Neural cell (in vitro differentiated cells): ENCODE measurements at regions not wholly inside any gene's neighbourhood (a gene's known extent, or its start where the extent isn't known, plus 50 kb on each side); places are given as distances from the start of the nearest gene placed in this dataset.

ENCODE experiments used
- H2AFZ ChIP-seq: fragments of 200-600, 300-800 bp; sonication (generic), shearing (Covaris generic); 2 replicates; pipeline ENCODE4 v1.6.0; 2014; ENCODE audit warnings: low read depth, mild to moderate bottlenecking, antibody characterized with exemption, low read length, moderate library complexity
- H3F3A ChIP-seq: fragments of 200-600 bp; shearing (Covaris generic); 2 replicates; pipeline ENCODE4 v1.6.1; 2016; ENCODE audit warnings: mild to moderate bottlenecking, moderate library complexity, mixed read lengths, antibody characterized with exemption, low read length; ENCODE audit not compliant: insufficient read depth, poor library complexity, severe bottlenecking
- H3K27ac ChIP-seq: fragments of 200-600, 300-800 bp; sonication (generic), shearing (Covaris generic); 2 replicates; pipeline ENCODE4 v1.5.1; 2014; ENCODE audit warnings: mild to moderate bottlenecking, low read length, moderate library complexity
- H3K27me3 ChIP-seq: fragments of 300-800, 200-600 bp; sonication (generic), shearing (Covaris generic); 2 replicates; pipeline ENCODE4 v1.6.0; 2014; ENCODE audit warnings: mild to moderate bottlenecking, low read depth, low read length, moderate library complexity; ENCODE audit not compliant: insufficient read depth
- H3K36me3 ChIP-seq: fragments of 300-800, 200-600 bp; sonication (generic), shearing (Covaris generic); 2 replicates; pipeline ENCODE4 v1.5.1; 2014; ENCODE audit warnings: mild to moderate bottlenecking, antibody characterized with exemption, low read length, moderate library complexity; ENCODE audit not compliant: insufficient read depth
- H3K4me2 ChIP-seq: fragments of 300-800, 200-600 bp; sonication (generic), shearing (Covaris generic); 2 replicates; pipeline ENCODE4 v1.6.0; 2014; ENCODE audit warnings: mild to moderate bottlenecking, low read length
- H3K4me3 ChIP-seq: fragments of 300-800, 200-600 bp; sonication (generic), shearing (Covaris generic); 2 replicates; pipeline ENCODE4 v1.5.1; 2014; ENCODE audit warnings: mild to moderate bottlenecking, low read length, moderate library complexity
- H3K79me2 ChIP-seq: fragments of 200-600 bp; shearing (Covaris generic); replicated peaks from 2 replicates; pipeline ENCODE4 v1.6.0; 2014; ENCODE audit warnings: mild to moderate bottlenecking, low read length, moderate library complexity; ENCODE audit not compliant: insufficient read depth
- H3K9ac ChIP-seq: fragments of 300-800, 200-600 bp; sonication (generic), shearing (Covaris generic); 2 replicates; pipeline ENCODE4 v1.6.1; 2016; ENCODE audit warnings: mild to moderate bottlenecking, low read length, mixed read lengths
- H3K9me2 ChIP-seq: fragments of 200-600 bp; shearing (Covaris generic); 2 replicates; pipeline ENCODE4 v1.6.1; 2016; ENCODE audit warnings: mild to moderate bottlenecking, low read length, mixed read lengths; ENCODE audit not compliant: insufficient read depth
- H3K9me3 ChIP-seq: fragments of 200-600, 300-800 bp; sonication (generic), shearing (Covaris generic); 2 replicates; pipeline ENCODE4 v1.6.1; 2016; ENCODE audit warnings: mild to moderate bottlenecking, mixed run types, low read length, moderate library complexity, mixed read lengths
- H4K20me1 ChIP-seq: fragments of 200-600 bp; shearing (Covaris generic); 2 replicates; pipeline ENCODE4 v1.6.1; 2016; ENCODE audit warnings: mild to moderate bottlenecking, mixed run types; ENCODE audit not compliant: insufficient read depth
- CTCF ChIP-seq: fragments of 450-650 bp; IDR thresholded peaks from 2 replicates; pipeline ENCODE4 v1.5.1; 2014; ENCODE audit warnings: antibody characterized with exemption, mild to moderate bottlenecking, moderate library complexity; ENCODE audit not compliant: poor library complexity, severe bottlenecking
- EP300 ChIP-seq: fragments of 450-650 bp; conservative IDR thresholded peaks from 2 replicates; pipeline ENCODE4 v1.6.1; 2014; ENCODE audit warnings: antibody characterized with exemption, mild to moderate bottlenecking, moderate library complexity; ENCODE audit not compliant: poor library complexity, severe bottlenecking
- EZH2 ChIP-seq: fragments of 200-600, 300-800 bp; shearing (Covaris generic), sonication (generic); IDR thresholded peaks from 2 replicates; pipeline ENCODE4 v1.6.1; 2014; ENCODE audit warnings: antibody characterized with exemption, low read length, borderline replicate concordance, mild to moderate bottlenecking; ENCODE audit not compliant: insufficient read depth, poor library complexity, severe bottlenecking
- MXI1 ChIP-seq: fragments of 450-650 bp; conservative IDR thresholded peaks from 2 replicates; pipeline ENCODE4 v1.6.1; 2014; ENCODE audit warnings: antibody characterized with exemption, mild to moderate bottlenecking; ENCODE audit not compliant: poor library complexity, severe bottlenecking
- POLR2AphosphoS5 ChIP-seq: IDR thresholded peaks from 2 replicates; pipeline ENCODE4 v1.6.1; 2012
- RAD21 ChIP-seq: fragments of 450-650 bp; conservative IDR thresholded peaks from 2 replicates; pipeline ENCODE4 v1.6.1; 2014; ENCODE audit warnings: antibody characterized with exemption, mild to moderate bottlenecking, moderate library complexity
- REST ChIP-seq: IDR thresholded peaks from 2 replicates; pipeline ENCODE4 v1.6.1; 2012; ENCODE audit warnings: borderline replicate concordance
- SMC3 ChIP-seq: fragments of 450-650 bp; conservative IDR thresholded peaks from 2 replicates; pipeline ENCODE4 v1.6.1; 2014; ENCODE audit warnings: antibody characterized with exemption, mild to moderate bottlenecking, moderate library complexity; ENCODE audit not compliant: poor library complexity
- TAF1 ChIP-seq: IDR thresholded peaks from 2 replicates; pipeline ENCODE4 v1.6.1; 2012; ENCODE audit warnings: low read depth

GRCh38 chr2:12824351-12824777, 107.6 kb downstream of the TRIB2 start:
- H3K79me2 ChIP-seq: no peaks in the 10 kb centered on the region
- TF ChIP-seq EZH2 (no peak), SMC3 (no peak), TAF1 (no peak), EP300 (no peak), MXI1 (no peak), RAD21 (no peak), POLR2AphosphoS5 (no peak), REST (no peak), CTCF (no peak)
- H3K4me2 ChIP-seq: no peak overlapping the region
- H4K20me1 ChIP-seq: no peaks in the 10 kb centered on the region
- no peak overlapping the region for H2AFZ ChIP-seq
- H3K4me3 ChIP-seq: no peak overlapping the region
- H3K27me3 ChIP-seq: no peaks in the 10 kb centered on the region
- no peak overlapping the region for H3K27ac ChIP-seq
- H3K9me2 ChIP-seq: no peaks in the 10 kb centered on the region
- no peaks in the 10 kb centered on the region for H3K9me3 ChIP-seq
- H3F3A ChIP-seq: no peaks in the 10 kb centered on the region
- H3K36me3 ChIP-seq: no peaks in the 10 kb centered on the region
- no peak overlapping the region for H3K9ac ChIP-seq

GRCh38 chr2:12824778-12825379, 108.1 kb downstream of the TRIB2 start:
- no peaks in the 10 kb centered on the region for H4K20me1 ChIP-seq
- no peak overlapping the region for H3K4me2 ChIP-seq
- no peaks in the 10 kb centered on the region for H3F3A ChIP-seq
- TF ChIP-seq REST (no peak), RAD21 (no peak), EZH2 (no peak), MXI1 (no peak), CTCF (no peak), TAF1 (no peak), SMC3 (no peak), EP300 (no peak), POLR2AphosphoS5 (no peak)
- H3K36me3 ChIP-seq: no peaks in the 10 kb centered on the region
- H2AFZ ChIP-seq: no peak overlapping the region
- no peak overlapping the region for H3K9ac ChIP-seq
- H3K27me3 ChIP-seq: no peaks in the 10 kb centered on the region
- H3K9me2 ChIP-seq: no peaks in the 10 kb centered on the region
- H3K79me2 ChIP-seq: no peaks in the 10 kb centered on the region
- H3K9me3 ChIP-seq: no peaks in the 10 kb centered on the region
- no peak overlapping the region for H3K27ac ChIP-seq
- no peak overlapping the region for H3K4me3 ChIP-seq
